Tibial nerve (tissue), 4 donors: ENCODE measurements at regions not wholly inside any gene's neighbourhood (a gene's known extent, or its start where the extent isn't known, plus 50 kb on each side); places are given as distances from the start of the nearest gene placed in this dataset.

Experiments used
- CTCF ChIP-seq, 5 experiments: fragments of 200-600 bp in 3 of 5; fragments of 450-650 bp in 2 of 5; sonication (generic) in 3 of 5; IDR thresholded peaks; one replicate each; pipeline ENCODE4 v1.5.1; 2016 to 2019; ENCODE audit warnings: antibody characterized with exemption in 5 of 5, mild to moderate bottlenecking in 3 of 5, moderate library complexity in 2 of 5
- EP300 ChIP-seq, 2 donors: sonication (generic); formaldehyde crosslinking; IDR thresholded peaks; one replicate each; pipeline ENCODE4 v1.6.1; 2017; ENCODE audit warnings: antibody characterized with exemption in 2 of 2, mild to moderate bottlenecking in 1 of 2
- POLR2A ChIP-seq, 2 donors: fragments of 450-650 bp; IDR thresholded peaks; one replicate each; pipeline ENCODE4 v1.6.1; 2017; ENCODE audit warnings: antibody characterized with exemption in 2 of 2, mild to moderate bottlenecking in 2 of 2, moderate library complexity in 2 of 2

GRCh38 chrX:87409113-87409841 lies 108.3 kb upstream of the KLHL4 start:
- no peak for TF ChIP-seq CTCF (IDR thresholded peaks at IDR 0.05)
- no peak for TF ChIP-seq EP300 (IDR thresholded peaks at IDR 0.05)
- no peak for TF ChIP-seq POLR2A (IDR thresholded peaks at IDR 0.05)
